GM18498 (cell line): ENCODE measurements at regions not wholly inside any gene's neighbourhood (a gene's known extent, or its start where the extent isn't known, plus 50 kb on each side); places are given as distances from the start of the nearest gene placed in this dataset.

Source experiments
- ATAC-seq: cut with Tn5 transposase; IDR thresholded peaks from one replicate; pipeline ENCODE4 v1.9.1; 2021; ENCODE audit warnings: mild to moderate bottlenecking, moderate library complexity; ENCODE audit not compliant: unreplicated experiment

- no peak for ATAC-seq
Observed at GRCh38 chr18:45119876-45120275, 439.2 kb downstream of the SETBP1 start.

GRCh38 chr18:45121146-45121545 is 440.5 kb downstream of the SETBP1 start:
- ATAC-seq = no peak

DNA sequence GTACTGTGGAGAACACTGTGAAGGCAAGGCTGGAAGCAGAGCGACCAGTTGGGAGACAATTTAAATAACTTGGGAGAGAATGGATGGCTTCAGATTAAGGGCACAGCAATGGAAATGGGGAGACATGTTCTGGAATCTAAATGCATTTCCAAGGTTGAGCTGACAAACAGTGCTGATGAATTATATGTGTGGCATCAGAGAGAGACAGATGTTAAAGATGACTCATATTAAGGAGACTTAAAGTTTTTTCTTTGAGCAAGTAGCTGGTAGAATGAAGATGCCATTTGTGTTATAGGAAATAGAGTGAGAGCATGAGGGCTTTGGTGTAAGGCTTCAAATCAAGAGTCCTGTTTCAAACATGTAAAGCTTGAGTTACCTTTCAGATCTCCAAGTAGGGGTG is 441.8 kb downstream of the SETBP1 start:
- ATAC-seq = no peak

GRCh38 chr18:45127405-45127804 is 446.7 kb downstream of the SETBP1 start:
- ATAC-seq = no peak

DNA sequence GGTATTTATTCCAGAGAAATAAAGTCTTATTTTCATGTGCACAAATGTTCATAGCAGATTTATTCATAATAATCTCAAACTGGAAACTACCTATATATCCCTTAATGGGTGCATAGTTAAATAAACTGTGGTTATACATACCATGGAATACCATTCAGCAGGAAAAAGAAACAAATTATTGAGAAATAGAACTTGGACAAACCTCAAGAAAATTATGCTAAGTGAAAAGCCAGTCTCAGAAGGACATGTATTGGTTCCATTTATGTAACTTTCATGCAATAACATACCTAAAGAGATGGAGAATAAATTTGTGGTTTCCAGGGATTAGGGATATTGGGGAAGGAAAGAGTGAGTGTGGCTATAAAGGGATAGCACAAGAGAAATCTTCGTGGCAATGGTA is 452.6 kb downstream of the SETBP1 start:
- no peak for ATAC-seq

DNA sequence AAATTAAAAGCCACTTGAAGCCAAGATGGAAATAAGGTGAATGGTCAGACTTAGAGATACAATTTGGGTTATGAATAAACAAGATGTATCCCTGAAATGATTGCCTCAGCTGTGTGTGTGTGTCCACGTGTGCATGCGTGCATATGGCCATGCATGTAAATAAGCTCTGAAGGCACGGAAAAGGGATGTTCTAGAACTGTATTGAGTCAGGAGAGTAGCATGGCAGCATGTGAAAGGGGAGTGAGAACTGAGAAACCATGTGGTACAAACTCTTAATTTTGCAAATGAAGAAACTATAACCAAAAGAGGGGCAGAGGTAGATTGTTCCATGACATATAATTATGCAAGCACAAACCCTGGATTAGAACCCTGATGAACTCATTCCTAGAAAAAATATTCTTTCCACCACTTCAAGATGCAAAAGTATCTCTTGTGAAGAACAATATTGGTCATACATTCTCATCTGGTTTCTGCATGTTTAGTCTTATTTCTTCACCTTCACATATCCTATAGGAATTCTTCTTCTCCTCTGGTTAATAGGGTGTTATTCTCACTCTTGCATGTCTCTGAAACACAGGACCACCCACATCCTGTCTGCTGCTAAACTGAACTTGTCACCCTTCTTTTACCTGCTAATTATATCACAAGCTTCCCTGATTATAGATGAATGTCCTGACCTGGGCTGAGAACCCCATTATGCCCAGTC is 455.8 kb downstream of the SETBP1 start:
- ATAC-seq = peak; percentile 47

DNA sequence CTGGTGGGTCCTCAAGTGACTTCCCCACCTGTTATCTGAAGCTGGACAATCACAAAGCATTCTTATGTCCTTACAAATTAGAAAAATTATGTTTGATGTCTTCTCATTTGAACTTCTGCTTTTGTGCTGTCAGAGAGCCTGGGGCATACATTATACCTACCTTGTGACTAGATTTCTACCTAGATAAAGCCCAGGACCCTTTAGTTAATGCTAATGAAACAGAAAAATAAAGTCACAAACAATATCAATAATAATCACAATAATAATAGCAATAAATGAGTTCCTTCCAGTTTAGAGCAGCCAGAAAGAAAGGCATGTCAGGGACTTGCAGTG is 456.4 kb downstream of the SETBP1 start:
- peak; percentile 39 for ATAC-seq

- ATAC-seq = no peak
Observed at GRCh38 chr18:45139478-45139877, 458.8 kb downstream of the SETBP1 start.

DNA sequence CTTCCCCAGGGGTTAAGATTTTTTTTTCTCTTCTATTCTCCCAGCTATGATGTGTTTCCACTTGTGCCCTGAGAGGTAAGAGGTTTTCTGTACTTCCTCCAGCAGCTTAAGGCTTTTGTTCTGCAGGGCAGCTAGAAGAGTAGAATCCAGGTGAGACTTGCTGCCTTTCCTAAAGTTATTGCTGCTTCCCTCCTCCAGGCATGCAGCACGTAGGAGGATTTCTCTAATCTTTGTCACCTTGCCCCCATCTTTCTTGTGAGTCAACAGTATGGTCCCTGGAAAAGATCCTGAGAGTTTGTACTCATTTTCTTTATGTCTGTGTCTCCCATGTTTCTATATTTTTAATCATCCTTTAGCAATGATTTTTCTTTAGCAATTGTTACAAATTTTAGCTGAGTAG is 462.2 kb downstream of the SETBP1 start:
- ATAC-seq = no peak

GRCh38 chr18:45149712-45150111 is 465.6 kb upstream of the SLC14A2 start:
- ATAC-seq = no peak

DNA sequence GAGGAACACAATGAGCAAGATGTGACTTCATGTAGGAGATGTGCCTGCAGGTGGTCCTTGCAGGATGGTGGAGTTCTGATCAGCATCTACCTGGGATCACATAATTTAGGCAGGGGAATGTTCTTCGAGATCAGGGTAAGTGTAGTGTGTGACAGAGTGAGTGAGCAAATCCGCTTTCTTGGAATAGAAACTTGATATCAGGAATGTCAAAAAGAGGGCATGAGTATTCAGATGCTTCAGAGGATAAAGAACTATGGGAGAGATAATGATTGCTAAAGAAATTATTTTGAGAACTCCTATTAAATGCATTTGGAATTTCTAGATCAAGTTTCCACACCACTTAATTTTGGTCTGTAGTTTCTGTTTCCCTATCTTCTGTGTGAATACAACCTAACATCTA is 463.6 kb upstream of the SLC14A2 start:
- no peak for ATAC-seq

GRCh38 chr18:45155526-45155925 is 459.8 kb upstream of the SLC14A2 start:
- no peak for ATAC-seq

GRCh38 chr18:45156946-45157345 is 458.3 kb upstream of the SLC14A2 start:
- no peak for ATAC-seq

DNA sequence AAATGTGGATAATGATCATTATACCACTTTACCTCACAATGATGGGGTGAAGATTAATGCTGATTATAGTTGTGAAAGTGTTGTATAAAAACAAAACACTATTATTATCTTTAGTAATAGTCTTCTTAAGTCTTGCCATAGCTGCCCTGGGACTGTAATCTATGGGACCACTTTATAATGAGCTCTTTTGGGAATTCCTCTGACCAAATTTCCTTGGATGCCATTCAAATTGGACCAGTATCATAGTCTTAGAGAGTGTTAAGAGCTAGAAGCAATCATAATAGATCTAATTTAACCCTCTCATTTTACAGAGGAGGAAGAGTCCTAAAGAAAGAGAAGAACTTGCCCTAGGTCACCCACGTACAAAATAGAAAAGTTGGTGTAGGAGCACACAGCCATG is 457.7 kb upstream of the SLC14A2 start:
- ATAC-seq = no peak

DNA sequence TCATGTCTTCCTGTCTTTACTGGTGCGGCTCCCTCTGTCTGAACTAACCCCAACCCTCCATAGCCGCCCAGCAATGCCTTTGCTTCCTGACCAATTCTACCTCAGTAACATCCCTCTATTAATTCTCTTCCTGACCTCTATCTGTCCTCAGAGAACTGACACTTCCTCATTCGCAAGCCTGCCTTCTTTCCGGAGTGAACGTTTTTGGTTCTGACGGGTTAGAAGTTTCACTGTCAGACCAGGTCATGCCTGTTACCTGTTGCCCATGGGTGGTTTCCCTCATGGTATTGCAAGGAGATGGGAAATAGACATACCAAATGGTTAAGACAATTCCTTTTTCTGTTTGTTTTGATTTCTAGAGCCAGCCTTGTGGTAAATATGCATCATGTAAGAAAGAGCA is 453.4 kb upstream of the SLC14A2 start:
- peak; percentile 93 for ATAC-seq

- no peak for ATAC-seq
Observed at GRCh38 chr18:45163871-45164270, 451.4 kb upstream of the SLC14A2 start.

- no peak for ATAC-seq
Observed at GRCh38 chr18:45164551-45164950, 450.7 kb upstream of the SLC14A2 start.

- ATAC-seq = no peak
Observed at GRCh38 chr18:45165176-45165713, 450.0 kb upstream of the SLC14A2 start.

GRCh38 chr18:45165871-45166270 is 449.4 kb upstream of the SLC14A2 start:
- ATAC-seq = no peak

DNA sequence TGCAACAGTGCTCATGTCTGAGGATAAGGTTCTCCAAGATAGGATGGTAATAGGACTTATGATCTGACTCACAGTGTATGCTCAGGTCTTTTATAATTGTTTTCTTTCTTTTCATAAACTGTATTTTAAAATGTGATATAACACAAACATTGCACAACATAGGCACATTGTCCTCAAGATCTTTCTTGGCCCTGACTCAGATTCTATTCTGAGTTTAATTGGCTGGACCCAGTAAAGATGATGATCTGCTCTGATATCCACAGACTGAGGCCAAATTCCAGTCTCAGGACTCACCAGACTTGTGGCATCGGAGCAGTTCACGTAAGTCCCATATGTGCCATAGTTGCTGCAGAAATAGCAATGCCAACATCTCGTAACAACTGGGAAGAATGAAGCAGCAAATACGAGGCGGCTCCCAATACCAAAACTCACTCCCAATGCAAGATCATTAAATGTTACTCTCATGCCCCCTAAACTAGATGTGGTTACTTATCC is 448.9 kb upstream of the SLC14A2 start:
- ATAC-seq = no peak

GRCh38 chr18:45166836-45167551 is 448.3 kb upstream of the SLC14A2 start:
- no peak for ATAC-seq

GRCh38 chr18:45167631-45168280 is 447.5 kb upstream of the SLC14A2 start:
- ATAC-seq = no peak
